LNCaP clone FGC (cell line): ENCODE measurements at regions not wholly inside any gene's neighbourhood (a gene's known extent, or its start where the extent isn't known, plus 50 kb on each side); places are given as distances from the start of the nearest gene placed in this dataset.

Source experiments
- DNase-seq: peaks from one replicate; pipeline ENCODE4 v3.0.0-alpha.2; 2011; ENCODE audit warnings: low read depth
- H3K4me3 ChIP-seq: 2 replicates; pipeline ENCODE4 v1.5.1; 2011; ENCODE audit warnings: mild to moderate bottlenecking, low read depth, low read length, control low read depth
- TF ChIP-seq, protein P1 (sequence below): IDR thresholded peaks from 2 replicates; pipeline ENCODE4 v1.5.1; 2012; ENCODE audit warnings: mild to moderate bottlenecking; ENCODE audit not compliant: control insufficient read depth, insufficient read depth; ENCODE audit errors: extremely low read depth

DNA sequence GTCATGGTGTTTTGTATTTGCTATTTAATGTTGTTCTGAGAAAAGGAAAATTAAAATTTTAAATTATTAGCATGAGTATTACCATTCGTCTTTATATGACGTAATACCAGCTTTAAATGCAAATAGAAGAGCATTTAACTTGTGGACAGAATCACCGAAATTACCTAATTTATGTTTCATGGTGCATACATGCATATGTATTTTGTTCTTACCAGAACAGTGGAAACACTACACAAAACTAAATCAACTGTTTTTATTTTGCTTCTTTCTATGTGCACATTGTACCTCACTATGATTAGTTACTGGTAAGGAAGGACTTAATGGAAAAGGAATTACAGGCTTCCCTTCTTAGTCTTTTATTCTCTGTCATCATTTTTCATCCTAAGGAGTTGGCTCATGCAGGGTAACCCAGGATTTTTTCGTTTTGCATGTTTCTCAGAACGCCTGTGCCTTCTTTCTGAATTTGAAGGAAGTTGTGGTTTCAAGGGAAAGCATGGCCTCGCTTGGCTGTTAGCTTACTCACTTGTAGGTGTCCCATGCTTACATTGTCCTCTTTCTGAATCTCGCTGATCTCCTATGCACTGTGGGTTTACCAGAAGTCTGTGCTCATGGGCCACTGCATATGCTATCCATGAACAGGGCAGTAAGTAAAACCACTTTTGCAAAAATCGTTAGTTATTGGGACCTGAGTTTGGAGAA, 300.0 kb upstream of the PUDP start:
- TF ChIP-seq, protein P1, sequence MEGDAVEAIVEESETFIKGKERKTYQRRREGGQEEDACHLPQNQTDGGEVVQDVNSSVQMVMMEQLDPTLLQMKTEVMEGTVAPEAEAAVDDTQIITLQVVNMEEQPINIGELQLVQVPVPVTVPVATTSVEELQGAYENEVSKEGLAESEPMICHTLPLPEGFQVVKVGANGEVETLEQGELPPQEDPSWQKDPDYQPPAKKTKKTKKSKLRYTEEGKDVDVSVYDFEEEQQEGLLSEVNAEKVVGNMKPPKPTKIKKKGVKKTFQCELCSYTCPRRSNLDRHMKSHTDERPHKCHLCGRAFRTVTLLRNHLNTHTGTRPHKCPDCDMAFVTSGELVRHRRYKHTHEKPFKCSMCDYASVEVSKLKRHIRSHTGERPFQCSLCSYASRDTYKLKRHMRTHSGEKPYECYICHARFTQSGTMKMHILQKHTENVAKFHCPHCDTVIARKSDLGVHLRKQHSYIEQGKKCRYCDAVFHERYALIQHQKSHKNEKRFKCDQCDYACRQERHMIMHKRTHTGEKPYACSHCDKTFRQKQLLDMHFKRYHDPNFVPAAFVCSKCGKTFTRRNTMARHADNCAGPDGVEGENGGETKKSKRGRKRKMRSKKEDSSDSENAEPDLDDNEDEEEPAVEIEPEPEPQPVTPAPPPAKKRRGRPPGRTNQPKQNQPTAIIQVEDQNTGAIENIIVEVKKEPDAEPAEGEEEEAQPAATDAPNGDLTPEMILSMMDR, result no peak
- DNase-seq, result no peak
- H3K4me3 ChIP-seq, result no peak overlapping the region

DNA sequence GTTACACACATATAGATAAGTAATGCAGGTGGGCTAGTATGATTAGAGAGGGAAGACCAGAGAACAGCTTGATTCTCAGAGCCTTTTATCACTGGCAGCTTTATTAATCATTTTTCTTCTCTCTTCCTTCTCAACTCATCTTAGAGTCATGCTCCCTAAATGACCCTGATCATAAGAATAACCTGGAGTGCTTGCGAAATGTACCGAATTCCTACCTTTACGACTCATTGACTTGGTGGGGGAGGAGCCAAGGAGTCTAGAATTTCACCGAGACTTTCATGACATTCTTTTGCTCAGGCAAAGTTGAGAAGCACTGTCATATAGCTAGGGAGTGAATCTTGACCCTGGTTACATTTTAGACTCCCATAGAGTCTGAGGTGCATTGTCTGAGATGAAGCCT, 298.9 kb upstream of the PUDP start:
- TF ChIP-seq, protein P1, result no peak
- H3K4me3 ChIP-seq, result no peak overlapping the region
- no peak for DNase-seq

DNA sequence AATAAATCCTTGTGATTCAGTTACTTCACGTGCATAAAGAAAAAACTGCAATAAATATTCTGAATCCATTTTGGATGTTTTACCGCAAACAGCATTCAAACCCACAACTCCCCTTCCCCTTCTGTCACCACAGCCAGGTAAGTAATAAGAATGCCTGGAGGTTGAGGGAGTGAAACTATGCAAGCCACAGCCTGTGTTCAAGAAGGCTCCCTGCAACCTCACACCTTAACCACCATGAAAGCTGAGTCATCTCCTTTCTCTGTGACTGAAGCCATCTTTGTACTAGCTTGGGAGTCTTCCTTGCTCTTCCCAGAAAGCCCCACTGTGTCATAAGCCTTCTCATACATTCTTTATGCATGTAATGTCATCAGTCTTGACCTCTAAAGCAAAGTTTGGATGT, 297.0 kb upstream of the PUDP start:
- DNase-seq, result no peak
- no peak overlapping the region for H3K4me3 ChIP-seq
- TF ChIP-seq, protein P1, result no peak

DNA sequence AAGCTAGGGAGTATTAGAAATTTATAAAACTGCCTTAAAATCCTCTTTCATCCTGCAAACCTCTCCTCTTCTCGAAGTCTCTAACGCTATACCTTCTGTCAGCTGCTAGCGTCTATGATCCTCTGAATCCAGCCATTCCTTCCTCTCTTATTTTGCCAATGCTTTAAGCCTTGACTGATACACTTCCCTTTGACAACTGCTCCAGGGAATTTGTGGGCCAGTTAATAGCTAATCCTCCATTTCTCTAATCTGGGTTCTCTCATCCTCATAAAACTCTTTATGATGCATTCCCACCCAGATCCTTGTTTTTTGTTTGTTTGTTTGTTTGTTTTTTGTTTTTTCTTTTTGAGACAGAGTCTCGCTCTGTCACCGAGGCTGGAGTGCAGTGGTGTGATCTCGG, 293.6 kb upstream of the PUDP start:
- TF ChIP-seq, protein P1, result no peak
- DNase-seq, result no peak
- H3K4me3 ChIP-seq, result no peak overlapping the region

DNA sequence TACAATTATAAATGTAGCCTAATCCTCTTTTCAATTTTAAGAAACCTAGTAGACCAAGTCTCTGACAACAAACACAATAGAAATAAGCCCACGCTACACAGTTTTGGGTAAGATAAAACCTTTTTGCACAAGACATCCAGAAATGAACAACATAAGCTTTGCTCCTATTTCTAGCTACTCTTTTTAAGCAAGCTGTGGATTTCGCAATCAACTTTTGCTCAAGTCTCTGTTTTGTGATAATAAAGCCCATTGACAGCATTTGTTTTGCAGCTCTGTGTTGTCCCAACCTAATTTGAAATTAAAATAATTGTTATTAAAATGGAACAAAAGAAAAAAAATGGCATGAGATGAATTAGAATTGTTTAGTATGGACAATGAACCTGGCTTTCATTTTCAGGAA, 287.9 kb upstream of the PUDP start:
- no peak for DNase-seq
- no peak overlapping the region for H3K4me3 ChIP-seq
- TF ChIP-seq, protein P1, result no peak

DNA sequence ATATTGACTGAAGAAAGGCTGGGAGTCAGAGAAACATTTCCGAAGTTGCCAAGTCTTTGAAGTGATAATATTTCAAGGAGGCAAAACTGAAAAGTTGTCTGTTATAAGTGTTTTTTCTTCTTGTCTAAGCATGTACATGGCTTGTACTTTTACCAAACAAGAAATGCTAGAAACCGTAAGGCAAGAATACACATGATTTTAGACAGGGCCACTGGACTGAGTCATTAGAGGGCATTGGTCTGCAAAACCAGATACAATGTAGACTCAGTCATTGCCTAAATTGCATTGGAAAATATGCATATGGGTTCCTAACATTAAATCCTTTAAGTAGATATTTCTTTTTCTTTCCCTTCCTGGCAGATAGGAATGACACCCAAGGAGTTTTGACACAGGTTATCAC, 284.9 kb upstream of the PUDP start:
- no peak overlapping the region for H3K4me3 ChIP-seq
- no peak for DNase-seq
- TF ChIP-seq, protein P1, result no peak

DNA sequence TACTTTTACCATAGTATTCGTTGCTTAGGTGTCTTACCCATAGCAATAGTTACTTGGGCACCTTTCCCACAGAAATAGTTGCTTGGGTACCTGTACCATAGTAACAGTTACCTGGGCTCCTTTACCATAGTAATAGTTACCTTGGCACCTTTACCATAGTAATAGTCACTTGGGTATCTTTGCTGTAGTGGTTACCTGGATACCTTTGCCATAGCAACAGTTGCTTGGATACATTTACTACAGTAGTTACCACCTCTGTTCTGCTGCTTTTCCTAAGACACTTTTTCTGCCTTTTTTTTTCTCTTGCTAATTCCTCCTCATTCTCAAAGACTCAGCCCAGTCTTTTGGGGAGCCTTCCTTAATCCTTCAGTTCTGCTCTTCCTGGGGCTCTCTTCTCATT, 272.8 kb upstream of the PUDP start:
- no peak for DNase-seq
- H3K4me3 ChIP-seq, result no peak overlapping the region
- TF ChIP-seq, protein P1, result no peak
